8988T (cell line): ENCODE measurements at regions not wholly inside any gene's neighbourhood (a gene's known extent, or its start where the extent isn't known, plus 50 kb on each side); places are given as distances from the start of the nearest gene placed in this dataset.

ENCODE experiments used
- DNase-seq: peaks from one replicate; pipeline ENCODE4 v3.0.0; 2011

GRCh38 chr11:92324890-92325289, 100.3 kb downstream of the FAT3 start:
- no peak for DNase-seq

- DNase-seq = no peak
Measured at GRCh38 chr11:92325416-92325815, 100.8 kb downstream of the FAT3 start.

GRCh38 chr11:92329137-92329536, 104.5 kb downstream of the FAT3 start:
- no peak for DNase-seq

GRCh38 chr11:92329646-92330045, 105.0 kb downstream of the FAT3 start:
- DNase-seq = no peak

GRCh38 chr11:92330114-92330513, 105.5 kb downstream of the FAT3 start:
- no peak for DNase-seq

- no peak for DNase-seq
Measured at GRCh38 chr11:92332986-92333385, 108.4 kb downstream of the FAT3 start.

GRCh38 chr11:92340839-92341238, 116.2 kb downstream of the FAT3 start:
- no peak for DNase-seq

- DNase-seq = no peak
Measured at GRCh38 chr11:92342034-92342720, 117.6 kb downstream of the FAT3 start.

GRCh38 chr11:92342886-92343285, 118.3 kb downstream of the FAT3 start:
- DNase-seq = no peak

GRCh38 chr11:92346220-92346619, 121.6 kb downstream of the FAT3 start:
- no peak for DNase-seq

GRCh38 chr11:92347454-92347853, 122.8 kb downstream of the FAT3 start:
- no peak for DNase-seq

- DNase-seq = no peak
Measured at GRCh38 chr11:92349486-92350156, 125.0 kb downstream of the FAT3 start.

- DNase-seq = no peak
Measured at GRCh38 chr11:92357344-92357743, 132.7 kb downstream of the FAT3 start.

- no peak for DNase-seq
Measured at GRCh38 chr11:92357841-92358240, 133.2 kb downstream of the FAT3 start.

- no peak for DNase-seq
Measured at GRCh38 chr11:92361551-92361950, 136.9 kb downstream of the FAT3 start.

- DNase-seq = no peak
Measured at GRCh38 chr11:92362989-92363388, 138.4 kb downstream of the FAT3 start.

- DNase-seq = no peak
Measured at GRCh38 chr11:92364177-92364576, 139.6 kb downstream of the FAT3 start.

GRCh38 chr11:92376146-92376599, 151.6 kb downstream of the FAT3 start:
- DNase-seq = no peak

GRCh38 chr11:92376680-92377079, 152.1 kb downstream of the FAT3 start:
- no peak for DNase-seq

GRCh38 chr11:92380882-92381281, 156.3 kb downstream of the FAT3 start:
- DNase-seq = no peak

GRCh38 chr11:92382311-92382710, 157.7 kb downstream of the FAT3 start:
- no peak for DNase-seq

GRCh38 chr11:92383430-92383829, 158.8 kb downstream of the FAT3 start:
- no peak for DNase-seq

GRCh38 chr11:92384358-92384757, 159.7 kb downstream of the FAT3 start:
- no peak for DNase-seq

- DNase-seq = no peak
Measured at GRCh38 chr11:92384802-92385201, 160.2 kb downstream of the FAT3 start.

- no peak for DNase-seq
Measured at GRCh38 chr11:92386577-92386976, 162.0 kb downstream of the FAT3 start.
